Esophagus squamous epithelium (tissue), 5 donors: ENCODE measurements at regions not wholly inside any gene's neighbourhood (a gene's known extent, or its start where the extent isn't known, plus 50 kb on each side); places are given as distances from the start of the nearest gene placed in this dataset.

Experiments used
- DNase-seq: peaks from one replicate; lab custom pipeline; 2025; lab: John Stamatoyannopoulos, UW
- H3K27ac ChIP-seq, 4 donors: fragments of 200-600 bp; sonication (generic); one replicate each; pipeline ENCODE4 v1.5.1; 2016 to 2019; ENCODE audit warnings: mild to moderate bottlenecking in 1 of 4
- H3K27me3 ChIP-seq, 4 donors: fragments of 200-600 bp; sonication (generic); 1 replicate in 3 of 4; 2 replicates in 1 of 4; pipeline versions ENCODE4 v1.5.1 to v1.6.0; 2017 to 2021; ENCODE audit warnings: antibody characterized with exemption in 1 of 4
- H3K36me3 ChIP-seq, 3 donors: fragments of 200-600 bp; sonication (generic); one replicate each; pipeline ENCODE4 v1.5.1; 2016 to 2019
- H3K4me1 ChIP-seq, 3 donors: fragments of 200-600 bp; sonication (generic); one replicate each; pipeline ENCODE4 v1.5.1; 2017 to 2019
- H3K4me3 ChIP-seq, 4 donors: fragments of 200-600 bp; sonication (generic); 1 replicate in 3 of 4; 2 replicates in 1 of 4; pipeline ENCODE4 v1.5.1; 2016 to 2019; ENCODE audit warnings: mild to moderate bottlenecking in 2 of 4, moderate library complexity in 1 of 4
- H3K9me3 ChIP-seq, 3 donors: fragments of 200-600 bp; sonication (generic); one replicate each; pipeline ENCODE4 v1.5.1; 2016 to 2019
- POLR2A ChIP-seq, 4 donors: fragments of 450-650 bp; IDR thresholded peaks; one replicate each; pipeline ENCODE4 v1.6.1; 2017; ENCODE audit warnings: antibody characterized with exemption in 4 of 4, mild to moderate bottlenecking in 4 of 4, moderate library complexity in 3 of 4
- WGBS, 2 donors: methylation state at CpG; one replicate each; pipeline ENCODE4 v1.1.5; 2018; 5-methylcytosine and 5-hydroxymethylcytosine counted together
- intact Hi-C: fragments of 100-400 bp; cut with DNase I; formaldehyde crosslinking; loops from one replicate; pipeline ENCODE4 v1.15.0; 2022
- TF ChIP-seq, protein P1 (sequence below), 6 experiments: fragments of 450-650 bp in 4 of 6; fragments of 200-600 bp in 2 of 6; sonication (generic) in 2 of 6; IDR thresholded peaks; one replicate each; pipeline ENCODE4 v1.5.1; 2016 to 2019; ENCODE audit warnings: antibody characterized with exemption in 6 of 6, mild to moderate bottlenecking in 4 of 6, moderate library complexity in 4 of 6
- donor health status: DM: yes; HTN: yes; CAD: no.

DNA sequence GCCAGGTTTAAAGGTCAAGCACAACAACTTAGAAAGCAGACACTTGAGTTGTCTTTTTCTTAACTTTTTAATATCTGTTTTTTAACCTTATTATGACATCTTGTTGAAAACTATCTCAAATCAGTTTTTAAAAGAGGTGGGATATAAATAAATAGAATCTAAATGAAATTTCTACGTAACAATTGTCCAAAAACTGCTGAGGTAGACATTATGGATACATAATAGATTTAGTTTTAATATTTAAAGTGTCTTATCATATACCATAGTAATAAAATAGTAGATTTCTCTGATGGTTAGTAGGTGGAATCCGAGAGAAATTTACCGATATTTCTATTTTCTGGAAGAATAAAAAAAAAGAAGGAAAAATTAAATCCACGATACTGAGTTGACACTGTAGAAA, 113.9 kb upstream of the MMS22L start:
- WGBS, 2 donors, result 85 to 88% methylated on average over 4 of the region's 4 CpGs
- H3K27ac ChIP-seq, result no peak overlapping the region
- H3K27me3 ChIP-seq, result no peaks in the 10 kb centered on the region
- TF ChIP-seq, protein P1, sequence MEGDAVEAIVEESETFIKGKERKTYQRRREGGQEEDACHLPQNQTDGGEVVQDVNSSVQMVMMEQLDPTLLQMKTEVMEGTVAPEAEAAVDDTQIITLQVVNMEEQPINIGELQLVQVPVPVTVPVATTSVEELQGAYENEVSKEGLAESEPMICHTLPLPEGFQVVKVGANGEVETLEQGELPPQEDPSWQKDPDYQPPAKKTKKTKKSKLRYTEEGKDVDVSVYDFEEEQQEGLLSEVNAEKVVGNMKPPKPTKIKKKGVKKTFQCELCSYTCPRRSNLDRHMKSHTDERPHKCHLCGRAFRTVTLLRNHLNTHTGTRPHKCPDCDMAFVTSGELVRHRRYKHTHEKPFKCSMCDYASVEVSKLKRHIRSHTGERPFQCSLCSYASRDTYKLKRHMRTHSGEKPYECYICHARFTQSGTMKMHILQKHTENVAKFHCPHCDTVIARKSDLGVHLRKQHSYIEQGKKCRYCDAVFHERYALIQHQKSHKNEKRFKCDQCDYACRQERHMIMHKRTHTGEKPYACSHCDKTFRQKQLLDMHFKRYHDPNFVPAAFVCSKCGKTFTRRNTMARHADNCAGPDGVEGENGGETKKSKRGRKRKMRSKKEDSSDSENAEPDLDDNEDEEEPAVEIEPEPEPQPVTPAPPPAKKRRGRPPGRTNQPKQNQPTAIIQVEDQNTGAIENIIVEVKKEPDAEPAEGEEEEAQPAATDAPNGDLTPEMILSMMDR (IDR thresholded peaks at IDR 0.05), result no peak
- TF ChIP-seq POLR2A (IDR thresholded peaks at IDR 0.05), result no peak
- DNase-seq, result no peak
- no peaks in the 10 kb centered on the region for H3K9me3 ChIP-seq
- H3K4me3 ChIP-seq, result no peak overlapping the region
- no peaks in the 10 kb centered on the region for H3K36me3 ChIP-seq
- intact Hi-C loops, result loop anchor here (5.0 kb wide), 1 partner anchor 210 kb away; no protein-coding TSS in a partner anchor
- H3K4me1 ChIP-seq, result no peaks in the 10 kb centered on the region

DNA sequence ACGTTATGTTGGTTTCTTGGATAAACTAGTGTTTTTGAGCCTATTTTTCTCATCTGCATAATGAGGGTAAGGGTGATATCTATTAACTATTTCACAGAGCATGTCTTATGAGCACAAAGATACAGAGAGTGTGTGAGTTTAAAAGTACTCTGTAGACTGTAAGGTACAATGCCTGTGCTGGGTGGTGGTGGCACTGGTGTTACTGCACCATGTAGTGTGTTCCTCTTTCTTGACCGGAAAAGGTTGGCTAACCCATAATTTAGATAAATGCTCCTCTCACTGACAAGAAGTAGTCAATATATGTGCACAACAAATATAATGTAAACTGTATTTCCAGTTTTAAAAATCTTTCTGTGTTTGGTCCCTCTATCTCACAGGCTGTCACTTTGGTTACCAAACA, 116.2 kb upstream of the MMS22L start:
- H3K27ac ChIP-seq, result no peak overlapping the region
- TF ChIP-seq, protein P1 (IDR thresholded peaks at IDR 0.05), result no peak
- no peak for TF ChIP-seq POLR2A (IDR thresholded peaks at IDR 0.05)
- no peaks in the 10 kb centered on the region for H3K4me1 ChIP-seq
- no peaks in the 10 kb centered on the region for H3K9me3 ChIP-seq
- intact Hi-C loops, result loop anchor here (5.0 kb wide), 1 partner anchor 212 kb away; no protein-coding TSS in a partner anchor
- WGBS, 2 donors, result 76 to 84% methylated on average over 2 of the region's 2 CpGs
- H3K36me3 ChIP-seq, result no peaks in the 10 kb centered on the region
- no peak for DNase-seq
- no peak overlapping the region for H3K4me3 ChIP-seq
- no peaks in the 10 kb centered on the region for H3K27me3 ChIP-seq

DNA sequence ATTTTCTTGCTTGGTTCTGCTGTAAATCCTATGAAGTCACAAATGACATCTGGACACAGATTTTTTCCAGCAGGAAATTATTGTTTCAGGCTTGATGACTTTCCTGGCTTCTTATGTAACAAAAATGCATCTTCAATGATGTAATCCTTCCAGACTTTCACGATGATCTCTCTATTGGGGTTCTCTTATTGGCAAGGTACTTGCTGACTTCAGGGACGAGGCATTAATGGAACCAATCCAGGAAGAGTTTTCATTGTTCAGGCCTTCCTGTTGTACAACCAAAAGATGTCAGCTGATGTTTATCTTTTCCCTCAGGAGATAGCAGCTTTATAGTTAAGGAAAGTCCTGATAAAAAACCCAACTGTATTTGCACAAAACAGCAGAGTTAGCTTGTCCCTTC, 118.5 kb upstream of the MMS22L start:
- no peak for DNase-seq
- intact Hi-C loops, result no loop called here

DNA sequence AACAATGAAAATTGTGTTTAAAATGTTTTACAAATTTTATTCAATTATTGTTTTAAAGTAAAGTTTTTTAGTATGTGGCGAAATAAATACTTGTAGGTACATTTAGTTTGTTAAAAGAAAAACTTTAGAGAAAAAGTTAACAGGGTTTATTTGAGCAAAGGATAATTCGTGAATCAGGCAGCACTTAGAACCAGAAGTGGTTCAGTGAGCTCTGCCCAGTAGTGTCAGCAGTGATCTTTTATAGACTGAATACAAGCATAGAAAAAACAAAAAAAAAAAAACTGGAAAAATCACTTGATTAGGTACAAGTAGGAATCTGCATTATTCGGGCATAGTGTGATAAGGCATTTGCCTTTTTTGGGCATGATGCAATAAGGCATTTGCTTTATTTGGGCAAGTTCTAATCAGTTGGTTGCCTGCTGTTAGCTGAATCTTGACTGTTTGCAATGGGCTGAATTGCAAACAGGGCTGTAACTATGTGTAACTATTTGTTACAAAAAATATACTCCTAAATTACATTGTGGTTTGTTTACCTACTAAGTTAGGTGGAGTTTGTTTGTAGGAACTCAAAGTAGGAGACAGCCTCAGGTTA, 122.9 kb upstream of the MMS22L start:
- TF ChIP-seq POLR2A (IDR thresholded peaks at IDR 0.05), result no peak
- TF ChIP-seq, protein P1 (IDR thresholded peaks at IDR 0.05), result no peak
- H3K36me3 ChIP-seq, result no peaks in the 10 kb centered on the region
- no peak for DNase-seq
- intact Hi-C loops, result no loop called here
- WGBS, 2 donors, result 47 to 72% methylated on average over 3 of the region's 3 CpGs
- no peaks in the 10 kb centered on the region for H3K4me1 ChIP-seq
- H3K27me3 ChIP-seq, result no peaks in the 10 kb centered on the region
- H3K27ac ChIP-seq, result no peak overlapping the region
- H3K9me3 ChIP-seq, result no peaks in the 10 kb centered on the region
- H3K4me3 ChIP-seq, result no peak overlapping the region

More for the DNA sequence above, 118.5 kb upstream of the MMS22L start:
- TF ChIP-seq, protein P1 (IDR thresholded peaks at IDR 0.05), result no peak
- TF ChIP-seq POLR2A (IDR thresholded peaks at IDR 0.05), result no peak
- WGBS, 2 donors, result 0 to 9% methylated on average over 2 of the region's 2 CpGs
- no peaks in the 10 kb centered on the region for H3K36me3 ChIP-seq
- no peak overlapping the region for H3K4me3 ChIP-seq
- H3K27me3 ChIP-seq, result no peaks in the 10 kb centered on the region
- no peaks in the 10 kb centered on the region for H3K4me1 ChIP-seq
- no peak overlapping the region for H3K27ac ChIP-seq
- H3K9me3 ChIP-seq, result no peaks in the 10 kb centered on the region

DNA sequence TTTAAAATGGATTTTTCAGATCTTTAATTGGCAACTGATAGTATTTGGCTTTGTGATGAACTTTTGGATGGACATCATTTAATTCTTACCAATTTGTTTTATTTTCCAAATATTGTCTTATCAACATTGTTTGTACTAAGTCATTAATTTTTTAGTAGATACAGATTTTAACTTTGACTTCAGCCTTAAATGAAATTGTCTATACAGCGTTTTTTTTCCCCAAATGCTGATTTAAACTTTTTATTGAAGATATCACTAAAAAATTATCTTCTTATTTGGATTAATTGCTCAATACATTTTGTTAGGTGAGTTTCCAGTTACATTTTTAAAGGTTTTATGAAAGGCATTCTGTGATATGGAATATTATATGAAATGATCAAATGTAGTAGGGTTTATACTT, 123.6 kb upstream of the MMS22L start:
- no peak for DNase-seq
- H3K4me1 ChIP-seq, result no peaks in the 10 kb centered on the region
- no peaks in the 10 kb centered on the region for H3K9me3 ChIP-seq
- H3K27ac ChIP-seq, result no peak overlapping the region
- TF ChIP-seq POLR2A (IDR thresholded peaks at IDR 0.05), result no peak
- TF ChIP-seq, protein P1 (IDR thresholded peaks at IDR 0.05), result no peak
- no peaks in the 10 kb centered on the region for H3K27me3 ChIP-seq
- WGBS, 2 donors, result 58 to 66% methylated on average over 1 of the region's 1 CpG
- intact Hi-C loops, result no loop called here
- no peaks in the 10 kb centered on the region for H3K36me3 ChIP-seq
- no peak overlapping the region for H3K4me3 ChIP-seq
